Liver (tissue), 8 donors: ENCODE measurements at regions not wholly inside any gene's neighbourhood (a gene's known extent, or its start where the extent isn't known, plus 50 kb on each side); places are given as distances from the start of the nearest gene placed in this dataset.
"Not testable (repeated sequence)": the region's sequence is repeated elsewhere in the genome, so short reads cannot be mapped to it uniquely, and the experiment has no call there.

Experiments
- DNase-seq: peaks from one replicate; pipeline ENCODE4 v3.0.0-alpha.2; 2017; ENCODE audit warnings: low spot score
- H3K27ac ChIP-seq, 2 donors: one replicate each; pipeline ENCODE4 v1.7.0; 2013; ENCODE audit warnings: inconsistent platforms in 2 of 2, low read length in 2 of 2, control low read depth in 1 of 2, low read depth in 1 of 2, mild to moderate bottlenecking in 1 of 2
- H3K27me3 ChIP-seq, 4 donors: one replicate each; pipeline versions ENCODE4 v1.6.1 to v1.7.0; 2013; ENCODE audit warnings: low read length in 3 of 4, inconsistent platforms in 1 of 4, mild to moderate bottlenecking in 1 of 4, moderate library complexity in 1 of 4; ENCODE audit not compliant: control insufficient read depth in 4 of 4, insufficient read depth in 4 of 4
- H3K36me3 ChIP-seq, 4 donors: one replicate each; pipeline versions ENCODE4 v1.6.1 to v1.7.0; 2013; ENCODE audit warnings: low read length in 3 of 4, mild to moderate bottlenecking in 3 of 4, low read depth in 1 of 4, moderate library complexity in 1 of 4; ENCODE audit not compliant: control insufficient read depth in 4 of 4, insufficient read depth in 3 of 4
- H3K4me1 ChIP-seq, 4 donors: one replicate each; pipeline versions ENCODE4 v1.6.1 to v1.7.0; 2013; ENCODE audit warnings: low read length in 3 of 4, mild to moderate bottlenecking in 3 of 4, moderate library complexity in 1 of 4; ENCODE audit not compliant: control insufficient read depth in 4 of 4, insufficient read depth in 4 of 4
- H3K4me3 ChIP-seq, 3 donors: one replicate each; pipeline versions ENCODE4 v1.6.1 to v1.7.0; 2013; ENCODE audit warnings: low read length in 3 of 3, control low read depth in 1 of 3, low read depth in 1 of 3, mild to moderate bottlenecking in 1 of 3
- H3K9ac ChIP-seq, 2 donors: one replicate each; pipeline ENCODE4 v1.7.0; 2013; ENCODE audit warnings: low read length in 2 of 2, mild to moderate bottlenecking in 2 of 2, moderate library complexity in 2 of 2, control low read depth in 1 of 2, low read depth in 1 of 2
- H3K9me3 ChIP-seq, 4 donors: one replicate each; pipeline versions ENCODE4 v1.6.1 to v1.7.0; 2013; ENCODE audit warnings: low read length in 3 of 4; ENCODE audit not compliant: control insufficient read depth in 4 of 4
- EGR1 ChIP-seq, 2 donors: IDR thresholded peaks; 2 replicates each; pipeline ENCODE4 v1.6.1; 2016 to 2018; ENCODE audit warnings: antibody characterized with exemption in 2 of 2, low read depth in 2 of 2
- FOXA1 ChIP-seq: IDR thresholded peaks from 2 replicates; pipeline ENCODE4 v1.6.1; 2016; ENCODE audit warnings: antibody characterized with exemption
- FOXA2 ChIP-seq: IDR thresholded peaks from 2 replicates; pipeline ENCODE4 v1.6.1; 2016; ENCODE audit warnings: antibody characterized with exemption
- GABPA ChIP-seq, 2 donors: IDR thresholded peaks in 1 of 2; conservative IDR thresholded peaks in 1 of 2; 2 replicates each; pipeline ENCODE4 v1.6.1; 2016; ENCODE audit warnings: antibody characterized with exemption in 2 of 2, mild to moderate bottlenecking in 1 of 2, moderate library complexity in 1 of 2
- HNF4A ChIP-seq, 2 donors: conservative IDR thresholded peaks; 2 replicates each; pipeline ENCODE4 v1.6.1; 2016; ENCODE audit warnings: antibody characterized with exemption in 2 of 2, mild to moderate bottlenecking in 2 of 2
- HNF4G ChIP-seq: IDR thresholded peaks from 2 replicates; pipeline ENCODE4 v1.6.1; 2016; ENCODE audit warnings: antibody characterized with exemption
- JUND ChIP-seq, 2 donors: IDR thresholded peaks; 2 replicates each; pipeline ENCODE4 v1.6.1; 2016; ENCODE audit warnings: antibody characterized with exemption in 2 of 2
- NR2F2 ChIP-seq: IDR thresholded peaks from 2 replicates; pipeline ENCODE4 v1.6.1; 2016; ENCODE audit warnings: antibody characterized with exemption
- RAD21 ChIP-seq, 2 donors: IDR thresholded peaks; 2 replicates each; pipeline ENCODE4 v1.6.1; 2016; ENCODE audit warnings: antibody characterized with exemption in 2 of 2, mild to moderate bottlenecking in 2 of 2
- RXRA ChIP-seq, 2 donors: IDR thresholded peaks; 2 replicates each; pipeline ENCODE4 v1.6.1; 2017 to 2018; ENCODE audit warnings: antibody characterized with exemption in 2 of 2, mild to moderate bottlenecking in 1 of 2
- SP1 ChIP-seq: IDR thresholded peaks from 2 replicates; pipeline ENCODE4 v1.6.1; 2018; ENCODE audit warnings: antibody characterized with exemption, mild to moderate bottlenecking
- TAF1 ChIP-seq: conservative IDR thresholded peaks from 2 replicates; pipeline ENCODE4 v1.6.1; 2016; ENCODE audit warnings: antibody characterized with exemption, mild to moderate bottlenecking
- YY1 ChIP-seq: IDR thresholded peaks from 2 replicates; pipeline ENCODE4 v1.6.1; 2016; ENCODE audit warnings: antibody characterized with exemption, mild to moderate bottlenecking
- WGBS: extraction: QIAGEN DNeasy Blood & Tissue Kit; methylation state at CpG from one replicate; pipeline ENCODE4 v1.1.7; 2013; 5-methylcytosine and 5-hydroxymethylcytosine counted together
- TF ChIP-seq, protein P1 (sequence below): fragments of 150-350 bp; IDR thresholded peaks from 2 replicates; pipeline ENCODE4 v1.5.1; 2017; ENCODE audit warnings: improper control_type of control experiment, low read depth, low read length; ENCODE audit not compliant: missing input control
- TF ChIP-seq, protein P2 (sequence below): IDR thresholded peaks from 2 replicates; pipeline ENCODE4 v1.6.1; 2016; ENCODE audit warnings: antibody characterized with exemption
- TF ChIP-seq, protein P3 (sequence below): IDR thresholded peaks from 2 replicates; pipeline ENCODE4 v1.6.1; 2016; ENCODE audit warnings: antibody characterized with exemption
- TF ChIP-seq, protein P4 (sequence below): IDR thresholded peaks from 2 replicates; pipeline ENCODE4 v1.6.1; 2016; ENCODE audit warnings: antibody characterized with exemption
- TF ChIP-seq, protein P5 (sequence below): IDR thresholded peaks from 2 replicates; pipeline ENCODE4 v1.6.1; 2016; ENCODE audit warnings: antibody characterized with exemption, mild to moderate bottlenecking
- donor health status: healthy.
- donor health status: healthy.
- donor health status: healthy.
- donor health status: healthy.
- donor health status: healthy.

DNA sequence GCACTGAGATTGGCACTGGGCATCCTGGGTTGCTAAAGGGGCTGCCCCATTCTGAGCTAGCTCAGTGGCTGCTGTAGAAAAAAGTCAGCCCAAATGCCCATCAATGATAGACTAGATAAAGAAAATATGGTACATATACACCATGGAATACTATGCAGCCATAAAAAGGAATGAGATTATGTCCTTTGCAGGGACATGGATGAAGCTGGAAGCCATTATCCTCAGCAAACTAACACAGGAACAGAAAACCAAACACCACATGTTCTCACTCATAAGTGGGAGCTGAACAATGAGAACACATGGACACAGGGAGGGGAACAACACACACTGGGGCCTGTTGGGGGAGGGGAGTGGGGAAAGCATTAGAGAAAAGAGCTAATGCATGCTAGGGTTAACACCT is 185.3 kb upstream of the JUN start:
- H3K4me3 ChIP-seq, H3K36me3 ChIP-seq, DNase-seq, H3K9me3 ChIP-seq, H3K9ac ChIP-seq, H3K27me3 ChIP-seq: not testable (repeated sequence)
- Histone ChIP-seq H3K4me1 (peaks cover 5 to 31% (median 15%) of the 10 kb centered on the region in 4 donors), H3K27ac (peak overlapping the region; percentile 93 to 94)

DNA sequence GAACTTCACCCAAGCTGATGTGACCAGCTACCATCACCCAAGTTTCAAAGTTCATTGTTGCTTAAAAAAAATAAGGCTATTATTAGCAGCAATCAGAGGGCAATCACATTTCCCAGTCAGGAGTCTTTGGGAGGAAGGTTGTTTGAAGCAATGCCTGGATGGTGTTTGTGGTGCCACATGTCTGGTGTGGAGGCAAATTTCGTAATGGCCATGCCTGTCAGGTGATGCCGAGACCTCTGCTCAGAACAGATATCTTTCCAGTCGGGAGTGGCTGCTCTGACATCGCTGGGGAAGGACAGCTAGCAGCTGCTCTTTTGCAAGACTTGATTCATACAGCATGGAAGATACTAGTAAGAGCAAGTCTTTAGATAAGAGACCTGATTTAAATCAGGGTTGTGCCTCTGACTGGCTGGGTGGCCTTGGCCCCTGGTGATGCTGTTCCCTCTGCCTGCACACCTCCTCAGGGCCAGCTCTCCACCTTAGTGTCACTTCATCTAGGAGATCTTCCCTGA is 187.8 kb upstream of the JUN start:
- H3K27ac ChIP-seq = peak overlapping the region; percentile 88
- peak; percentile 43 for DNase-seq
- H3K9ac ChIP-seq = peak overlapping the region; percentile 3 to 30
- no peaks in the 10 kb centered on the region for H3K36me3 ChIP-seq
- H3K27me3 ChIP-seq = no peaks in the 10 kb centered on the region
- no peak overlapping the region for H3K4me3 ChIP-seq
- no peaks in the 10 kb centered on the region for H3K9me3 ChIP-seq
- H3K4me1 ChIP-seq = peaks cover 2 to 31% (median 14%) of the 10 kb centered on the region in 4 donors
- TF ChIP-seq, protein P1, sequence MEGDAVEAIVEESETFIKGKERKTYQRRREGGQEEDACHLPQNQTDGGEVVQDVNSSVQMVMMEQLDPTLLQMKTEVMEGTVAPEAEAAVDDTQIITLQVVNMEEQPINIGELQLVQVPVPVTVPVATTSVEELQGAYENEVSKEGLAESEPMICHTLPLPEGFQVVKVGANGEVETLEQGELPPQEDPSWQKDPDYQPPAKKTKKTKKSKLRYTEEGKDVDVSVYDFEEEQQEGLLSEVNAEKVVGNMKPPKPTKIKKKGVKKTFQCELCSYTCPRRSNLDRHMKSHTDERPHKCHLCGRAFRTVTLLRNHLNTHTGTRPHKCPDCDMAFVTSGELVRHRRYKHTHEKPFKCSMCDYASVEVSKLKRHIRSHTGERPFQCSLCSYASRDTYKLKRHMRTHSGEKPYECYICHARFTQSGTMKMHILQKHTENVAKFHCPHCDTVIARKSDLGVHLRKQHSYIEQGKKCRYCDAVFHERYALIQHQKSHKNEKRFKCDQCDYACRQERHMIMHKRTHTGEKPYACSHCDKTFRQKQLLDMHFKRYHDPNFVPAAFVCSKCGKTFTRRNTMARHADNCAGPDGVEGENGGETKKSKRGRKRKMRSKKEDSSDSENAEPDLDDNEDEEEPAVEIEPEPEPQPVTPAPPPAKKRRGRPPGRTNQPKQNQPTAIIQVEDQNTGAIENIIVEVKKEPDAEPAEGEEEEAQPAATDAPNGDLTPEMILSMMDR = no peak
- TF ChIP-seq SP1 (peak; percentile 99), HNF4G (peak; percentile 95), YY1 (peak; percentile 94), HNF4A (conservative IDR thresholded peaks at IDR 0.05) (peak; percentile 99), GABPA (IDR thresholded peaks at IDR 0.05 in 1 of 2, conservative IDR thresholded peaks at IDR 0.05 in 1 of 2) (peak; percentile 10 to 64), EGR1 (IDR thresholded peaks at IDR 0.05; ENCODE audit: low read depth in 2 of 2) (peak; percentile 73 to 95), RXRA (IDR thresholded peaks at IDR 0.05) (peak; percentile 96 to 100), RAD21 (IDR thresholded peaks at IDR 0.05) (peak; percentile 76), NR2F2 (peak; percentile 55), FOXA1 (peak; percentile 46), JUND (IDR thresholded peaks at IDR 0.05) (peak; percentile 85 to 95), TAF1 (peak; percentile 95), FOXA2 (peak; percentile 42)
- TF ChIP-seq, protein P2, sequence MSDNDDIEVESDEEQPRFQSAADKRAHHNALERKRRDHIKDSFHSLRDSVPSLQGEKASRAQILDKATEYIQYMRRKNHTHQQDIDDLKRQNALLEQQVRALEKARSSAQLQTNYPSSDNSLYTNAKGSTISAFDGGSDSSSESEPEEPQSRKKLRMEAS = peak; percentile 96
- TF ChIP-seq, protein P3, sequence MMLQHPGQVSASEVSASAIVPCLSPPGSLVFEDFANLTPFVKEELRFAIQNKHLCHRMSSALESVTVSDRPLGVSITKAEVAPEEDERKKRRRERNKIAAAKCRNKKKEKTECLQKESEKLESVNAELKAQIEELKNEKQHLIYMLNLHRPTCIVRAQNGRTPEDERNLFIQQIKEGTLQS = peak; percentile 85
- TF ChIP-seq, protein P4, sequence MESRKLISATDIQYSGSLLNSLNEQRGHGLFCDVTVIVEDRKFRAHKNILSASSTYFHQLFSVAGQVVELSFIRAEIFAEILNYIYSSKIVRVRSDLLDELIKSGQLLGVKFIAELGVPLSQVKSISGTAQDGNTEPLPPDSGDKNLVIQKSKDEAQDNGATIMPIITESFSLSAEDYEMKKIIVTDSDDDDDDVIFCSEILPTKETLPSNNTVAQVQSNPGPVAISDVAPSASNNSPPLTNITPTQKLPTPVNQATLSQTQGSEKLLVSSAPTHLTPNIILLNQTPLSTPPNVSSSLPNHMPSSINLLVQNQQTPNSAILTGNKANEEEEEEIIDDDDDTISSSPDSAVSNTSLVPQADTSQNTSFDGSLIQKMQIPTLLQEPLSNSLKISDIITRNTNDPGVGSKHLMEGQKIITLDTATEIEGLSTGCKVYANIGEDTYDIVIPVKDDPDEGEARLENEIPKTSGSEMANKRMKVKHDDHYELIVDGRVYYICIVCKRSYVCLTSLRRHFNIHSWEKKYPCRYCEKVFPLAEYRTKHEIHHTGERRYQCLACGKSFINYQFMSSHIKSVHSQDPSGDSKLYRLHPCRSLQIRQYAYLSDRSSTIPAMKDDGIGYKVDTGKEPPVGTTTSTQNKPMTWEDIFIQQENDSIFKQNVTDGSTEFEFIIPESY = peak; percentile 96
- TF ChIP-seq, protein P5, sequence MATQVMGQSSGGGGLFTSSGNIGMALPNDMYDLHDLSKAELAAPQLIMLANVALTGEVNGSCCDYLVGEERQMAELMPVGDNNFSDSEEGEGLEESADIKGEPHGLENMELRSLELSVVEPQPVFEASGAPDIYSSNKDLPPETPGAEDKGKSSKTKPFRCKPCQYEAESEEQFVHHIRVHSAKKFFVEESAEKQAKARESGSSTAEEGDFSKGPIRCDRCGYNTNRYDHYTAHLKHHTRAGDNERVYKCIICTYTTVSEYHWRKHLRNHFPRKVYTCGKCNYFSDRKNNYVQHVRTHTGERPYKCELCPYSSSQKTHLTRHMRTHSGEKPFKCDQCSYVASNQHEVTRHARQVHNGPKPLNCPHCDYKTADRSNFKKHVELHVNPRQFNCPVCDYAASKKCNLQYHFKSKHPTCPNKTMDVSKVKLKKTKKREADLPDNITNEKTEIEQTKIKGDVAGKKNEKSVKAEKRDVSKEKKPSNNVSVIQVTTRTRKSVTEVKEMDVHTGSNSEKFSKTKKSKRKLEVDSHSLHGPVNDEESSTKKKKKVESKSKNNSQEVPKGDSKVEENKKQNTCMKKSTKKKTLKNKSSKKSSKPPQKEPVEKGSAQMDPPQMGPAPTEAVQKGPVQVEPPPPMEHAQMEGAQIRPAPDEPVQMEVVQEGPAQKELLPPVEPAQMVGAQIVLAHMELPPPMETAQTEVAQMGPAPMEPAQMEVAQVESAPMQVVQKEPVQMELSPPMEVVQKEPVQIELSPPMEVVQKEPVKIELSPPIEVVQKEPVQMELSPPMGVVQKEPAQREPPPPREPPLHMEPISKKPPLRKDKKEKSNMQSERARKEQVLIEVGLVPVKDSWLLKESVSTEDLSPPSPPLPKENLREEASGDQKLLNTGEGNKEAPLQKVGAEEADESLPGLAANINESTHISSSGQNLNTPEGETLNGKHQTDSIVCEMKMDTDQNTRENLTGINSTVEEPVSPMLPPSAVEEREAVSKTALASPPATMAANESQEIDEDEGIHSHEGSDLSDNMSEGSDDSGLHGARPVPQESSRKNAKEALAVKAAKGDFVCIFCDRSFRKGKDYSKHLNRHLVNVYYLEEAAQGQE = peak; percentile 89
- WGBS = 30% methylated on average over 4 of the region's 4 CpGs
